H7 (cell line): ENCODE measurements at regions not wholly inside any gene's neighbourhood (a gene's known extent, or its start where the extent isn't known, plus 50 kb on each side); places are given as distances from the start of the nearest gene placed in this dataset.
A peak's percentile ranks its signal among the peaks of the same experiment; 100 is the strongest.

Source experiments
- DNase-seq: peaks from one replicate; pipeline ENCODE4 v3.0.0; 2012
- H3K27me3 ChIP-seq: 2 replicates; pipeline ENCODE4 v1.6.0; 2011; ENCODE audit warnings: mild to moderate bottlenecking, low read length; ENCODE audit not compliant: control insufficient read depth, insufficient read depth
- H3K36me3 ChIP-seq: replicated peaks from 2 replicates; pipeline ENCODE4 v1.5.1; 2011; ENCODE audit warnings: low read length; ENCODE audit not compliant: control insufficient read depth, insufficient read depth
- H3K4me3 ChIP-seq: 2 replicates; pipeline ENCODE4 v1.5.1; 2011; ENCODE audit warnings: low read depth, mild to moderate bottlenecking, control low read depth, low read length, moderate library complexity; ENCODE audit not compliant: insufficient read depth

DNA sequence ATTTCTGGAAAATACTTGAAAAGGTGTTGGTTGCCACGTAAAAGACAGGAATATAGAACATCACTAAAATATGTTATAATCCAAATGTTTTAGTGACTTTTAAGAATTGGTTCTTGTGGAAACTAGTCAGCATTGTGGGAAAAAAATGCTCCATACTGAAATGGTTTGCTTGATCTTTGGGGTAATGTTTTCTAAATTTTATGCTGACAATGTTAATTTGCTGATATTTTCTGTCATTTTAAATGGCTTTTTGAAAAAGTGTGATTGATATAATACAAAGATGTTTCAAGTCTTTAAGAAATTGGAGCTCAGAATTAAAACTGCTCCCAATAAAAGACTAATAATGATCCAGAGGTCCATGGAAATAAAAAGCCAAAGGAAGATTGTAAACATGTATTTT lies 610.9 kb downstream of the ADGRL2 start:
- Histone ChIP-seq H3K27me3 (no peaks in the 10 kb centered on the region), H3K36me3 (no peaks in the 10 kb centered on the region), H3K4me3 (no peak overlapping the region)
- DNase-seq = no peak

DNA sequence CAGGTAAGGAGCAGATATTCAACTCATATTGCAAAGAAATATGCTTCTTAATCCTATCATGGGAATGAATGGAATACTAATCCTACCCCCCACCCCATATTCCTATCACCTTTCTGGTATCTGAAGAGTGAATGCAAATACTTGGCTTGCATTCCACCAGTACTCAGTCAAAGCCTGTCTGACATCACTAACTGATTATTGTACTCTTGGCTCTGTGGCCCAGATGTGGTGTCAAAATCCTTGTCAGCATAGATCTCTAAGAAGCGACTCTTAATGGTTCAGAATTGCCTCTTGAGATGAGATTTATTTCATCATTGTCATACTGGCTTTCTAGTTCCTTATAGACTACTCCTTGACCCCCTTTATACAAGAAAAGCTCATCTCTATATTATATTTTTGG lies 604.6 kb downstream of the ADGRL2 start:
- DNase-seq = no peak
- Histone ChIP-seq H3K36me3 (no peaks in the 10 kb centered on the region), H3K27me3 (no peaks in the 10 kb centered on the region), H3K4me3 (no peak overlapping the region)

DNA sequence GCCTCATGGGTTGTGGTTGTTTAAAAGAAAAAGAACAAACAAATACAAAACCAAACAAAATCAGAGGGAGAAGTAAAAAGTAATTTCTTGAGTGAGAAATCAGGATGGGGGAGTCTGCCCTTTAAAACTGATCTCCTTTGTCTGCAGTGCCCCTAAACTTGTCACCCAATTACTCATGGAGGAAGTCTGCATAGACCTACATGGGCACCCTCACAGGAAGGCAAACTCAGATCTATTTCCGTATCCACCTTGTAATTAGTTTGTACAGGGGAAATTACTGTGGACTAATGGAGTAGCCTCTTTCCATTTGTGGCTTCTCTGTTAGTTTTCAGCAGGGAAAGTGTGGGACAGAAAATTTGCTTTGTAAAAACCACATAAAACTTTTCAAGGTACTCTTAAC lies 600.4 kb downstream of the ADGRL2 start:
- Histone ChIP-seq H3K4me3 (no peak overlapping the region), H3K27me3 (no peaks in the 10 kb centered on the region), H3K36me3 (no peaks in the 10 kb centered on the region)
- DNase-seq = no peak

DNA sequence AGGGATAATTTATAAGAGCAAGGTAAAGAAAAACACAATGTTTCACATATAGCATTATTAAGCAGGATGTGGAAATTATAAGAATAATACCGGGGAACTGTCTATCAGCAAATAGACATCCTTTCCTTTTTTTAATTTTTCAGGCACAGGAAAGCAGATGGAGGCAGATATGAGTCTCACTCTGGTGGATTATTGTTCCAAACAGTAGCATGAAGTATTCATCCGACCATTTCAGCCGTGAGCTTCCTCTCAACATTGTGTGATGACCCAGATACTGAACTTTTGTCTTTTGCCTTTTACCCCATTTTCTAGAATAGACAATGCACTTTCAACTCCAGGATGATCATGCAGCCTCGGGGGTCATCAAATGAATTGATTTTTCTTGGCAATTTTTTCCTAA lies 599.8 kb downstream of the ADGRL2 start:
- no peaks in the 10 kb centered on the region for H3K36me3 ChIP-seq
- no peaks in the 10 kb centered on the region for H3K27me3 ChIP-seq
- no peak for DNase-seq
- H3K4me3 ChIP-seq = no peak overlapping the region

DNA sequence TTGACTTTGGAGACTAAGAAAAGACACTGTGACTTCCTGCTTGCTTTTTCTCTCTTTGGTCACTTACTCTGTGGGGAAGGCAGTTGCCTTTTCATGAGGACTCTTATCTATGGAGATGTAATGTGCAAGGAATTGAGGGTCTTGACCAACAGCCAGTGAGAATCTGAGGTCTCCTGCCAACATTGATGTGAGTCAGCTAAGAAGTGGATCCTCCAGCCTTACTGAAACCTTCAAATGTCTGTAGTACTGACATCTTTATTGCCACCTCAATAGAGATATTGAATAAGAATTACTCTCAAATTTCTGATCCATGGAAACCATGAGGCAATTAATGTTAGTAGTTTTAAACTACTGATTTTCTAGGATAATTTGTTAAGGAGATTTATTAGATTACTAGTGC lies 598.4 kb downstream of the ADGRL2 start:
- H3K36me3 ChIP-seq = no peaks in the 10 kb centered on the region
- H3K4me3 ChIP-seq = no peak overlapping the region
- no peaks in the 10 kb centered on the region for H3K27me3 ChIP-seq
- DNase-seq = no peak

DNA sequence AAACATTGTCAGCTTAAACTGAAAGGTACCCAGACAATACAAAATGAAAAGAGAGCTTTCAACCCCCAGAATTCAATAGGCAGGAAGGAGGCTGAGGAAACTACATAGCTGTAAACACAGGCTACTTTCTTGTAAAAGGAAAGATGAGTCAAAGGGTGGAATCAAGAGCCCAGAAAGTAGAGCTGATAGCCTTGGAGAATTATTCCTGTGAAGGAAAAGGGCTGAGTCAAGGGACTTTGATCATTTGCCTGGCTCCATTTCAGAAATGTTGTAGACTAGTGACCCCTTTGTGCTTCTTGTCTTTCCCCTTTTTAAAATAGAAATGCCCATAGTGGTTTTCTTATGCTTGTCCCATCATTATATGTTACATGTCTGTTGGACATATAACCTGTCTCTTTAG lies 597.6 kb downstream of the ADGRL2 start:
- no peaks in the 10 kb centered on the region for H3K36me3 ChIP-seq
- no peak for DNase-seq
- no peaks in the 10 kb centered on the region for H3K27me3 ChIP-seq
- H3K4me3 ChIP-seq = no peak overlapping the region

DNA sequence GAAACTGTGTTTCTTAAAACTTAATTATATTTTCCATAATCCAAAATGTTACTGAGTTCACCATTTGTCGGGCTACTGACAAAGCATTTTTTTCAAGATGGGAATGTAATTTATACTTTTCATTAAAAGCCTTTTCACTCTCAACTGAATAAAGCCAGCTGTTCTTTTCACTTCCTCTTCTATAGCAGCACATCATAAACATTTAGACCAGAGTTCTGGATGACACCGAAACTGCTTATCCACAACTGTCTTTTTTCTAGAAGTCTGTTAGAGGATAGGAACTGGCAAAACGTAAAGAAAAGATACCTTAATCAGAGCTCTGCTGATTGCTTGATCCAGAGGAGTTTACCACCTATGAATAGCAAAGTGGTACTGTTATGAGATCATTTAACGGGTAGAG lies 594.7 kb downstream of the ADGRL2 start:
- no peak overlapping the region for H3K4me3 ChIP-seq
- no peaks in the 10 kb centered on the region for H3K27me3 ChIP-seq
- no peak for DNase-seq
- H3K36me3 ChIP-seq = no peaks in the 10 kb centered on the region

DNA sequence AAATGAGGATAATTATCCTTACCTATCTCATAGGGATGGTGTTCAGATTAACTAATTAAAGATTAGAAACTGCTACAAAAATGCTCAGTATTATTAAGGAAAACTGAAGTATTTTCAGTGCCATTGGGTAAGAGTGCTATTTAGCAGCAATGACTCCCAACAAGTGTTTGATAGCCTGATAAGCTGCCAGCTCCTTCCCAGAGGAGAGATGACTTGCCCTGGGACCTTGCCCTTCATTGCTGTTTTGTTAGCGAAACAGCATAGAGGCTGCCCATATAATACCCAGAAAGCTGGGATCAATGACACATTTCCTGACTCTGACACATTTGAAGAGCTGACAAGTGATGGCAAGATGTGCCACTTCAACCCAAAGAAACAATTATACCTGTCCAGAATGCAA lies 592.2 kb downstream of the ADGRL2 start:
- Histone ChIP-seq H3K4me3 (no peak overlapping the region), H3K27me3 (no peaks in the 10 kb centered on the region), H3K36me3 (no peaks in the 10 kb centered on the region)
- DNase-seq = no peak

DNA sequence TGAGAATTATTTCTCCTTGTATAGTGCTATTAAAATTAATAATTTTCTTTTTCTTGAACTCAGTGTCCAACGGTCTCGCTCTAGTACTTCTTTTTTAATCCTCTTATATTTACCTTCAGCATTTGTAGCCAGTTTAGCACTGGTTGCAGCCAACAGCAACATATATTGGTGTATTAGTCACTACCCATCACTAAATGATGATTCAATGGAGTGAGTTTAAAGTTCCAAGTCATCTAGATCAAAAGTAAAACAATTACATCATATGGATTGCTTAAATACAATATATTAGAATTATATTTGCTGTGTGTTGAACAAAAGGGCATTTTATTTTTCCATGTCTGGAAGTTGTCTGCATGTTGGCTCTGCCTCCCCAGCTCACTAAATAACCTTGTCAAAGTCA lies 591.8 kb downstream of the ADGRL2 start:
- Histone ChIP-seq H3K4me3 (no peak overlapping the region), H3K36me3 (no peaks in the 10 kb centered on the region), H3K27me3 (no peaks in the 10 kb centered on the region)
- DNase-seq = no peak

DNA sequence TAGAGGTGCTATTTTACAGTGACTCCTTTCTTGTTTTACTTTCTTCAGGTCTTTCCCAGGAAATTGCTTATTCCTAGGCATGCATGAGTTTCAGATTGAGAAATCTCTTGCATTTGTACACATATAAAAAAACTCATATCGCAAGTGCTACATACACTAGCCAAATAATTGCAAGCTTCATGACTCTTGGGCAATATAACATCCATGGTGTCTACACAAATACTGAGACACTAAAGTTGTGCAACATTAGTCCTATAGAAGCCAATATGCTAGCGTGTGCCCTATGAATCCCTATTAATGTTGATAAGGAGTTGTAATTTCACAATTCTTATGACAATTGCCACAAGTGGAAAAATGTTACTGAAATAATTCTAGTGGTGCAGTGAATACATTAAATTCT lies 591.0 kb downstream of the ADGRL2 start:
- H3K36me3 ChIP-seq = no peaks in the 10 kb centered on the region
- no peak overlapping the region for H3K4me3 ChIP-seq
- no peak for DNase-seq
- H3K27me3 ChIP-seq = no peaks in the 10 kb centered on the region

DNA sequence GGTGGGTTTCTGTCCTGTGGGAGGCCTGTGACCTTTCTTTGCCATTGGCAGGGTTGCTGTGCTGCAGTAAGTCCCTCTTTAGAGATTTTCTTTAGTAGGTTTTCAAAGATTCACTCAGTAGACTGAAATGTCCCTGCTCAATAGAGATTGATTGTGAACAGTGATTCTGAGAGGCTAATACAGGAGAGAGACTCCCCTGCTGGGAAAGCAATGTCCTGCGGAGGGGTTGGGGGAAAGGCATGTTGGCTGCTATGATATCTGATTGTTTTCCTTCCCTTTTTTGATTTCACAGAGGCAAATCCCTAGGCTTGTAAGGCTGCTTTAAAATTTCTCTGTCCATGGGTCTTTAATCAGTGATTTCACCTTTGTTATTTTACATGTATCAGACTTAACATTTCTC lies 589.9 kb downstream of the ADGRL2 start:
- no peak overlapping the region for H3K4me3 ChIP-seq
- no peaks in the 10 kb centered on the region for H3K36me3 ChIP-seq
- DNase-seq = peak; percentile 4
- no peaks in the 10 kb centered on the region for H3K27me3 ChIP-seq

DNA sequence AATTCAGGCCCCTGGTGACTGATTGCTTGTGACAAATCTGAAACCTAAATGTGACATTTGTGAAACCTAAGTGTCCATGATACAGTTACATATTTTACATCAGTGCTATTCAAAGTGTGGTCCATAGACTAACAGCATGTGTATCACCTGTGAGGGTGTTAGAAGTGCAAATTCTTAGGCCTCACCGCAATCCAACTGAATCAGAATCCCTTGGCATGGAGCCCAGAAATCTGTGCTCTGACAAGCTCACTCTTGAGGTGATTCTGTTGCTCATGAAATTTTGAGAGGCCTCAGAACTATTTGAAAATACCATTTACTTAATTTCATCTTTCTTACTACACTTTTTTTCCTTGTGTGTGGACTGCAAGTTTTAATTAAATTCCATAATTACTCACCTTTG lies 587.9 kb downstream of the ADGRL2 start:
- Histone ChIP-seq H3K36me3 (no peaks in the 10 kb centered on the region), H3K27me3 (no peaks in the 10 kb centered on the region), H3K4me3 (no peak overlapping the region)
- no peak for DNase-seq

DNA sequence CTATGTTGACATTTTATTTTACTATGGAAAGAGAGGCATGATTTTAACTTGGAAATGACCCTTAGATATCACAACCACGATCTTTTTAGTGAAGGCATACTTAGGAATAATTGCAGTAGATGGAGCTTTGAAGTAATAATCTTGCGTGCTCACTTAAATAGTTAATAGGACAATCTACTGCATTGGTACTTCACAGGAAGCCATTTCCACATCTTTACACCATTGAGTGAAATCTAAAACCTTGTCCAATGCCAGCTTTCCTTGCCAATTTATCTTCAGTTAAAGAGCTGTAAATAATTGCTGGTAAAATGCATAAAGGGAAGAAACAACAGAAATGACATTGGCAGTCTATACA lies 586.3 kb downstream of the ADGRL2 start:
- Histone ChIP-seq H3K4me3 (no peak overlapping the region), H3K27me3 (no peaks in the 10 kb centered on the region), H3K36me3 (no peaks in the 10 kb centered on the region)
- no peak for DNase-seq

DNA sequence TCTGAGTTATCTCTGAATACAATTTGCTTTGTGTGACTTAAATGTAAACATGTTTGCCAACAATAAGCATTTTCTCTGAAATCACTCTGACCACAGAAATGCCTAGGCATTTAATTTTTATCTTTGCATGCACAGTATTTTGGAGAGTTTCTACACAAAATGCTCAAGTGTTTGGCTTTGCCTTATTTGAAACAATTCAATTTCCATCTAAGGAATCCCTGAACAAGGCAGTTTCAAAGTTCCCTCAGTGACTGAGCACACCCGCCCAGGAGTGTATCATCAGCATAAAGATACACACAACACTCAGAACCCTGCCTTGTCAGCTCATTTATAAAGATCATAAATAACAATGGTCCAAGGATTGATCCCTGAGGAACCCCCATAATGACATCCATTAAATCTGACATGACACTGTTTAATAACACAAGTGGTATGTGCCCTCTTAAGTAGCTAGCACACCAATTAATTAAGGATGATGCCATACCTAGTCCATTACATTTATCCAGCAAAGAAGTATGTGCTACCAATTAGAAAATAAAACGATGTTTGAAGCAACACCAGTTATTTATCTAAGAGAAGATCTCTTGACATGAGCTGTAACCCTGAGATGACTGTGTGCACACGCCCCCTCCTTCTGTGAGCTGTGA lies 585.8 kb downstream of the ADGRL2 start:
- H3K27me3 ChIP-seq = no peaks in the 10 kb centered on the region
- DNase-seq = no peak
- H3K36me3 ChIP-seq = no peaks in the 10 kb centered on the region
- no peak overlapping the region for H3K4me3 ChIP-seq

DNA sequence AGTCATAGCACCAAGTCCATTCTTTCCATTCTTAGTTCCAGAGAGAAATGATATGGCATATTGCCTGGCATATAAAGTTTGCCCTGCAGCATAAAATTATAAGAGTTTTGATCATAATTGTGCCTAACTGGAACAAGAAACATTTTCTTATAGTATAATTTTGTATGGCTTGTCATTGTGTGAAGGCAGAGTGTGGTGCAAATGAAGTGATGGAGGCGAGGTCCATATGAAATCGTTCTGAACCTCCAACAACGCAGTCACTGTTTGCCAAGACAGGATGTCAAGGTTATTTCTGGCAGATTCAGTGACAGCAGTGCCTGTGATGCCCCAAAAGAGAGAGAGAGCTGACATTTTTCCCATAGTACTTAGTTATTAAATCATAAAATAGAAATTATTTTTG lies 584.0 kb downstream of the ADGRL2 start:
- H3K27me3 ChIP-seq = no peaks in the 10 kb centered on the region
- no peak for DNase-seq
- no peaks in the 10 kb centered on the region for H3K36me3 ChIP-seq

DNA sequence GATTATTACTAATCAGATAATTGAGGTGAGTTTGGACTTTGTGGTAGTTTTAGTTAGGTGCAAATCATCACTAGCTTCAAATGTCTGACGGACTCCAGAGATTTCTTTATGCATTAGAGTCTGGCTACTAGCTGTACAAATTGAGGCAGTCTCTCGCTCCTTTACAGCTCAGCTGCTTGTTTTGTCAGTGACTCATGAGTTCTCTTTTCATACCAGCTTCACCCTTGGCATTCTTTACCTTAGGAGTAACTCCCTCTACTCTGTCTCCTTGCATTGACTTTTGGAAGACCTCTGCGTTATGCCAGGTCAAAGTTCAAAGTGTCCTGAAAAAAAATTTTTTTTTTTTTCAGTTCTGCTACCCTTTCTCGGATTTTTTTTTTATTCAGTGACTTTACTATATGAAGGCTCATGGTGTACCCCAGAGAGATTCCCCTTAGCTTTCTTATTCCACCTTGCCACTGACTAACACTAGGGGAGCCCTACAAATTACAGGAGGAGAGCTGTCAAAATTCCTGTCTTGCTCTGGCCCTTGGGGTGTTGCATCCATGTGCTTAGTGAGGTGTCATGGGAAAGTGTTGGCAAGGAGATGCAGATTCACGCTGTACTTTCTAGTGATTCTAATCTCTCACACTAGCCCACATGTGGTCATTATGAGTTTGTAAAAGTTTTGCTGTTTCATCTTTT lies 576.6 kb downstream of the ADGRL2 start:
- H3K4me3 ChIP-seq = no peak overlapping the region
- H3K36me3 ChIP-seq = no peaks in the 10 kb centered on the region
- DNase-seq = peak; percentile 4
- no peaks in the 10 kb centered on the region for H3K27me3 ChIP-seq

More for the DNA sequence above, 584.0 kb downstream of the ADGRL2 start:
- no peak overlapping the region for H3K4me3 ChIP-seq
